OCI-M2 (cell line): ENCODE measurements at regions not wholly inside any gene's neighbourhood (a gene's known extent, or its start where the extent isn't known, plus 50 kb on each side); places are given as distances from the start of the nearest gene placed in this dataset.
"Not testable (repeated sequence)": the region's sequence is repeated elsewhere in the genome, so short reads cannot be mapped to it uniquely, and the experiment has no call there.

Experiments
- DNase-seq: peaks from one replicate; lab custom pipeline; 2025; ENCODE audit not compliant: unreplicated experiment; lab: John Stamatoyannopoulos, UW

GRCh38 chr6:76856065-76856464 lies 607.2 kb downstream of the HTR1B start:
- no peak for DNase-seq

GRCh38 chr6:76852776-76853175 lies 610.5 kb downstream of the HTR1B start:
- DNase-seq, result no peak

- DNase-seq, result not testable (repeated sequence)
Measured at GRCh38 chr6:76849274-76849970, 613.9 kb downstream of the HTR1B start.

GRCh38 chr6:76843054-76843822 lies 620.1 kb downstream of the HTR1B start:
- DNase-seq, result no peak

- no peak for DNase-seq
Measured at GRCh38 chr6:76840865-76841264, 622.4 kb downstream of the HTR1B start.

- DNase-seq, result no peak
Measured at GRCh38 chr6:76840041-76840745, 623.1 kb downstream of the HTR1B start.

- no peak for DNase-seq
Measured at GRCh38 chr6:76839505-76839904, 623.8 kb downstream of the HTR1B start.

GRCh38 chr6:76837564-76837963 lies 625.7 kb downstream of the HTR1B start:
- no peak for DNase-seq

- DNase-seq, result no peak
Measured at GRCh38 chr6:76835695-76836094, 627.6 kb downstream of the HTR1B start.

- no peak for DNase-seq
Measured at GRCh38 chr6:76835293-76835692, 628.0 kb downstream of the HTR1B start.

- no peak for DNase-seq
Measured at GRCh38 chr6:76834399-76834798, 628.9 kb downstream of the HTR1B start.

GRCh38 chr6:76831299-76831698 lies 632.0 kb downstream of the HTR1B start:
- no peak for DNase-seq

- not testable (repeated sequence) for DNase-seq
Measured at GRCh38 chr6:76823578-76823977, 639.7 kb downstream of the HTR1B start.

GRCh38 chr6:76818451-76818850 lies 644.8 kb downstream of the HTR1B start:
- no peak for DNase-seq

GRCh38 chr6:76817429-76817828 lies 645.9 kb downstream of the HTR1B start:
- no peak for DNase-seq

GRCh38 chr6:76814496-76815458 lies 648.5 kb downstream of the HTR1B start:
- DNase-seq, result no peak

GRCh38 chr6:76810286-76810685 lies 653.0 kb downstream of the HTR1B start:
- no peak for DNase-seq

GRCh38 chr6:76803038-76803580 lies 660.2 kb downstream of the HTR1B start:
- DNase-seq, result no peak

- no peak for DNase-seq
Measured at GRCh38 chr6:76792394-76792793, 670.9 kb downstream of the HTR1B start.

- no peak for DNase-seq
Measured at GRCh38 chr6:76790881-76791280, 672.4 kb downstream of the HTR1B start.
